GM12864 (cell line): ENCODE measurements at regions not wholly inside any gene's neighbourhood (a gene's known extent, or its start where the extent isn't known, plus 50 kb on each side); places are given as distances from the start of the nearest gene placed in this dataset.

Experiments used
- DNase-seq: peaks from one replicate; pipeline ENCODE4 v3.0.0-alpha.2; 2011; ENCODE audit warnings: low read depth
- H3K4me3 ChIP-seq: 2 replicates; pipeline ENCODE4 v1.5.1; 2011; ENCODE audit warnings: mild to moderate bottlenecking, low read depth, low read length, control low read depth
- CTCF ChIP-seq: IDR thresholded peaks from 2 replicates; pipeline ENCODE4 v1.5.1; 2011; ENCODE audit warnings: low read depth, mild to moderate bottlenecking, moderate library complexity, low read length, control low read depth, inconsistent platforms; ENCODE audit errors: missing control alignments

- no peak for DNase-seq
- TF ChIP-seq CTCF: no peak
Measured at GRCh38 chr10:94097656-94098055, 103.9 kb downstream of the PLCE1 start.

GRCh38 chr10:94098896-94099295, 105.2 kb downstream of the PLCE1 start:
- H3K4me3 ChIP-seq: no peak overlapping the region
- no peak for DNase-seq
- TF ChIP-seq CTCF: no peak

More at GRCh38 chr10:94097656-94098055, 103.9 kb downstream of the PLCE1 start:
- no peak overlapping the region for H3K4me3 ChIP-seq

GRCh38 chr10:94101894-94102293, 108.2 kb downstream of the PLCE1 start:
- H3K4me3 ChIP-seq: no peak overlapping the region
- no peak for DNase-seq
- no peak for TF ChIP-seq CTCF

- H3K4me3 ChIP-seq: no peak overlapping the region
- no peak for TF ChIP-seq CTCF
Measured at GRCh38 chr10:94102436-94102835, 108.7 kb downstream of the PLCE1 start.

GRCh38 chr10:94103192-94103591, 109.5 kb downstream of the PLCE1 start:
- no peak for DNase-seq
- TF ChIP-seq CTCF: no peak
- H3K4me3 ChIP-seq: no peak overlapping the region

More at GRCh38 chr10:94102436-94102835, 108.7 kb downstream of the PLCE1 start:
- DNase-seq: no peak

GRCh38 chr10:94103801-94104221, 110.1 kb downstream of the PLCE1 start:
- no peak overlapping the region for H3K4me3 ChIP-seq
- no peak for TF ChIP-seq CTCF
- DNase-seq: no peak

GRCh38 chr10:94104316-94105000, 110.7 kb downstream of the PLCE1 start:
- no peak for TF ChIP-seq CTCF
- DNase-seq: no peak
- H3K4me3 ChIP-seq: no peak overlapping the region
